CD14-positive monocyte (primary cell): ENCODE measurements at regions not wholly inside any gene's neighbourhood (a gene's known extent, or its start where the extent isn't known, plus 50 kb on each side); places are given as distances from the start of the nearest gene placed in this dataset.
"Not testable (repeated sequence)": the region's sequence is repeated elsewhere in the genome, so short reads cannot be mapped to it uniquely, and the experiment has no call there.

Source experiments
- DNase-seq, 3 donors: peaks; one replicate each; pipeline ENCODE4 v3.0.0-alpha.2; 2011 to 2022
- H2AFZ ChIP-seq: 2 replicates; pipeline ENCODE4 v1.6.0; 2012; ENCODE audit warnings: mild to moderate bottlenecking, low read depth, low read length, inconsistent platforms; ENCODE audit not compliant: insufficient read depth, poor library complexity, severe bottlenecking
- H3K27ac ChIP-seq, 2 donors: 1 replicate in 1 of 2; 2 replicates in 1 of 2; pipeline ENCODE4 v1.5.1; 2012 to 2013; ENCODE audit warnings: low read length in 2 of 2, control low read depth in 1 of 2, inconsistent platforms in 1 of 2, low read depth in 1 of 2, mild to moderate bottlenecking in 1 of 2
- H3K27me3 ChIP-seq, 2 donors: one replicate each; pipeline versions ENCODE4 v1.6.0 to v1.6.1; 2011 to 2013; ENCODE audit warnings: low read length in 2 of 2; ENCODE audit not compliant: control insufficient read depth in 2 of 2, insufficient read depth in 2 of 2
- H3K36me3 ChIP-seq, 2 donors: replicated peaks in 1 of 2; 1 replicate in 1 of 2; 2 replicates in 1 of 2; pipeline versions ENCODE4 v1.5.1 to v1.6.1; 2012 to 2013; ENCODE audit warnings: low read length in 2 of 2, control low read depth in 1 of 2, inconsistent platforms in 1 of 2, mild to moderate bottlenecking in 1 of 2; ENCODE audit not compliant: insufficient read depth in 2 of 2, control insufficient read depth in 1 of 2
- H3K4me1 ChIP-seq, 2 donors: 1 replicate in 1 of 2; 2 replicates in 1 of 2; pipeline versions ENCODE4 v1.5.1 to v1.6.1; 2012 to 2013; ENCODE audit warnings: low read length in 2 of 2, control low read depth in 1 of 2, inconsistent platforms in 1 of 2, mild to moderate bottlenecking in 1 of 2, moderate library complexity in 1 of 2; ENCODE audit not compliant: insufficient read depth in 2 of 2, control insufficient read depth in 1 of 2
- H3K4me2 ChIP-seq: replicated peaks from 2 replicates; pipeline ENCODE3; 2012; ENCODE audit warnings: low read length, moderate library complexity, mild to moderate bottlenecking; ENCODE audit not compliant: poor library complexity, severe bottlenecking; ENCODE audit errors: extremely low read depth
- H3K4me3 ChIP-seq, 3 experiments: fragments of 200-600 bp in 1 of 3; sonication (generic) in 1 of 3; replicated peaks in 1 of 3; 1 replicate in 2 of 3; 2 replicates in 1 of 3; pipeline ENCODE4 v1.5.1; 2011 to 2013; ENCODE audit warnings: low read length in 3 of 3, mild to moderate bottlenecking in 3 of 3, control low read depth in 2 of 3, low read depth in 2 of 3, inconsistent platforms in 1 of 3, moderate library complexity in 1 of 3
- H3K79me2 ChIP-seq: 2 replicates; pipeline ENCODE4 v1.6.0; 2012; ENCODE audit warnings: mild to moderate bottlenecking, control low read depth, inconsistent platforms, low read length, moderate library complexity; ENCODE audit not compliant: insufficient read depth
- H3K9ac ChIP-seq: 2 replicates; pipeline ENCODE4 v1.6.0; 2017; ENCODE audit warnings: low read length, mild to moderate bottlenecking; ENCODE audit not compliant: insufficient read depth, poor library complexity, severe bottlenecking
- H3K9me3 ChIP-seq, 2 donors: replicated peaks in 1 of 2; 1 replicate in 1 of 2; 2 replicates in 1 of 2; pipeline versions ENCODE4 v1.5.1 to v1.6.1; 2012 to 2013; ENCODE audit warnings: low read length in 2 of 2, control low read depth in 1 of 2; ENCODE audit not compliant: control insufficient read depth in 1 of 2, insufficient read depth in 1 of 2
- H4K20me1 ChIP-seq: 2 replicates; pipeline ENCODE4 v1.6.0; 2012; ENCODE audit warnings: mild to moderate bottlenecking, low read length, control low read depth, moderate library complexity; ENCODE audit not compliant: insufficient read depth
- H3K27ac Mint-ChIP-seq, 7 donors: one replicate each; pipeline ENCODE4 v1.8.0; 2020; ENCODE audit warnings: mild to moderate bottlenecking in 7 of 7, mixed read lengths in 7 of 7, moderate library complexity in 6 of 7, inconsistent platforms in 2 of 7
- H3K27me3 Mint-ChIP-seq, 3 donors: one replicate each; pipeline ENCODE4 v1.8.0; 2021 to 2022; ENCODE audit warnings: low read depth in 3 of 3, mild to moderate bottlenecking in 3 of 3, mixed read lengths in 3 of 3, moderate library complexity in 3 of 3, inconsistent platforms in 1 of 3
- H3K36me3 Mint-ChIP-seq, 2 donors: one replicate each; pipeline ENCODE4 v1.8.0; 2020; ENCODE audit warnings: mixed read lengths in 2 of 2, inconsistent platforms in 1 of 2, mild to moderate bottlenecking in 1 of 2
- H3K4me1 Mint-ChIP-seq: one replicate; pipeline ENCODE4 v1.8.0; 2020; ENCODE audit warnings: mild to moderate bottlenecking, mixed read lengths
- H3K4me3 Mint-ChIP-seq, 2 donors: one replicate each; pipeline ENCODE4 v1.8.0; 2020; ENCODE audit warnings: mild to moderate bottlenecking in 2 of 2, mixed read lengths in 2 of 2, moderate library complexity in 1 of 2
- H3K9me3 Mint-ChIP-seq, 7 donors: one replicate each; pipeline ENCODE4 v1.8.0; 2020 to 2022; ENCODE audit warnings: mixed read lengths in 7 of 7, mild to moderate bottlenecking in 6 of 7, moderate library complexity in 6 of 7, inconsistent platforms in 2 of 7
- WGBS: methylation state at CpG from one replicate; pipeline ENCODE4 v1.1.5; 2013; ENCODE audit warnings: missing lambda C conversion rate; ENCODE audit not compliant: insufficient coverage; 5-methylcytosine and 5-hydroxymethylcytosine counted together
- intact Hi-C, 2 donors: fragments of 100-400 bp; cut with micrococcal nuclease; formaldehyde crosslinking; loops; one replicate each; pipeline versions ENCODE4 v1.15.0 to v1.15.1; 2023

GRCh38 chr1:120248726-120249427, 72.6 kb upstream of the SEC22B start:
- H4K20me1 ChIP-seq, H3K27ac Mint-ChIP-seq, H3K4me1 ChIP-seq, H2AFZ ChIP-seq, H3K4me3 ChIP-seq, H3K27ac ChIP-seq, H3K4me2 ChIP-seq, H3K4me3 Mint-ChIP-seq, H3K9me3 ChIP-seq, H3K36me3 Mint-ChIP-seq, H3K79me2 ChIP-seq, H3K9me3 Mint-ChIP-seq, H3K27me3 Mint-ChIP-seq, H3K27me3 ChIP-seq, H3K36me3 ChIP-seq, H3K4me1 Mint-ChIP-seq, H3K9ac ChIP-seq, intact Hi-C loops, DNase-seq: not testable (repeated sequence)
- WGBS, result no CpG with 5 or more reads among the region's 7 CpGs

GRCh38 chr1:120248203-120248602, 71.9 kb upstream of the SEC22B start:
- H3K27me3 Mint-ChIP-seq, H3K36me3 Mint-ChIP-seq, DNase-seq, H3K9me3 Mint-ChIP-seq, H3K4me1 Mint-ChIP-seq, H3K27ac Mint-ChIP-seq, H3K9ac ChIP-seq, H3K36me3 ChIP-seq, H3K4me1 ChIP-seq, H3K4me3 Mint-ChIP-seq, H2AFZ ChIP-seq, H3K79me2 ChIP-seq, H3K9me3 ChIP-seq, intact Hi-C loops, H3K27me3 ChIP-seq, H3K4me3 ChIP-seq, H3K4me2 ChIP-seq, H4K20me1 ChIP-seq, H3K27ac ChIP-seq: not testable (repeated sequence)
- WGBS, result no CpG with 5 or more reads among the region's 2 CpGs

GRCh38 chr1:120243867-120244266, 67.5 kb upstream of the SEC22B start:
- WGBS, result no CpG with 5 or more reads among the region's 6 CpGs
- H3K79me2 ChIP-seq, H3K4me3 Mint-ChIP-seq, H3K9me3 ChIP-seq, H3K9me3 Mint-ChIP-seq, H2AFZ ChIP-seq, H3K27me3 ChIP-seq, H3K4me2 ChIP-seq, H4K20me1 ChIP-seq, H3K36me3 ChIP-seq, H3K27ac Mint-ChIP-seq, H3K27me3 Mint-ChIP-seq, intact Hi-C loops, H3K4me3 ChIP-seq, DNase-seq, H3K9ac ChIP-seq, H3K36me3 Mint-ChIP-seq, H3K4me1 ChIP-seq, H3K4me1 Mint-ChIP-seq, H3K27ac ChIP-seq: not testable (repeated sequence)

- H3K9me3 Mint-ChIP-seq, DNase-seq, H3K36me3 ChIP-seq, H2AFZ ChIP-seq, H3K27ac ChIP-seq, H3K4me3 Mint-ChIP-seq, H3K4me1 ChIP-seq, H4K20me1 ChIP-seq, H3K9me3 ChIP-seq, H3K27ac Mint-ChIP-seq, H3K4me2 ChIP-seq, H3K79me2 ChIP-seq, H3K4me1 Mint-ChIP-seq, H3K9ac ChIP-seq, H3K4me3 ChIP-seq, H3K27me3 ChIP-seq, H3K27me3 Mint-ChIP-seq, H3K36me3 Mint-ChIP-seq, intact Hi-C loops: not testable (repeated sequence)
- WGBS, result no CpG with 5 or more reads among the region's 8 CpGs
Observed at GRCh38 chr1:120242582-120242981, 66.3 kb upstream of the SEC22B start.
